ENCODE measurements at regions not wholly inside any gene's neighbourhood (a gene's known extent, or its start where the extent isn't known, plus 50 kb on each side); places are given as distances from the start of the nearest gene placed in this dataset.

- TF ChIP-seq CTCF (IDR thresholded peaks at IDR 0.05; ENCODE audit: low read length) = no peak
- no peak for TF ChIP-seq EZH2 (IDR thresholded peaks at IDR 0.05; ENCODE audit: borderline replicate concordance, low read length)
These were observed 51.9 kb upstream of the TSPAN11 start for GRCh38 chr12:30874455-30875321.
